ENCODE measurements at regions not wholly inside any gene's neighbourhood (a gene's known extent, or its start where the extent isn't known, plus 50 kb on each side); places are given as distances from the start of the nearest gene placed in this dataset.

- TF ChIP-seq, protein P1, sequence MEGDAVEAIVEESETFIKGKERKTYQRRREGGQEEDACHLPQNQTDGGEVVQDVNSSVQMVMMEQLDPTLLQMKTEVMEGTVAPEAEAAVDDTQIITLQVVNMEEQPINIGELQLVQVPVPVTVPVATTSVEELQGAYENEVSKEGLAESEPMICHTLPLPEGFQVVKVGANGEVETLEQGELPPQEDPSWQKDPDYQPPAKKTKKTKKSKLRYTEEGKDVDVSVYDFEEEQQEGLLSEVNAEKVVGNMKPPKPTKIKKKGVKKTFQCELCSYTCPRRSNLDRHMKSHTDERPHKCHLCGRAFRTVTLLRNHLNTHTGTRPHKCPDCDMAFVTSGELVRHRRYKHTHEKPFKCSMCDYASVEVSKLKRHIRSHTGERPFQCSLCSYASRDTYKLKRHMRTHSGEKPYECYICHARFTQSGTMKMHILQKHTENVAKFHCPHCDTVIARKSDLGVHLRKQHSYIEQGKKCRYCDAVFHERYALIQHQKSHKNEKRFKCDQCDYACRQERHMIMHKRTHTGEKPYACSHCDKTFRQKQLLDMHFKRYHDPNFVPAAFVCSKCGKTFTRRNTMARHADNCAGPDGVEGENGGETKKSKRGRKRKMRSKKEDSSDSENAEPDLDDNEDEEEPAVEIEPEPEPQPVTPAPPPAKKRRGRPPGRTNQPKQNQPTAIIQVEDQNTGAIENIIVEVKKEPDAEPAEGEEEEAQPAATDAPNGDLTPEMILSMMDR (IDR thresholded peaks at IDR 0.05; ENCODE audit: low read depth, low read length): no peak
- TF ChIP-seq MAX (IDR thresholded peaks at IDR 0.05; ENCODE audit: low read depth, low read length) (no peak), POLR2A (IDR thresholded peaks at IDR 0.05; ENCODE audit: extremely low read depth, insufficient read length) (no peak), MYC (IDR thresholded peaks at IDR 0.05; ENCODE audit: low read depth, low read length) (no peak)
These were observed 694.5 kb downstream of the VRK1 start for GRCh38 chr14:97491697-97492096.

All from NB4 (cell line).